ENCODE measurements at regions not wholly inside any gene's neighbourhood (a gene's known extent, or its start where the extent isn't known, plus 50 kb on each side); places are given as distances from the start of the nearest gene placed in this dataset.
"Not testable (repeated sequence)": the region's sequence is repeated elsewhere in the genome, so short reads cannot be mapped to it uniquely, and the experiment has no call there.

DNA sequence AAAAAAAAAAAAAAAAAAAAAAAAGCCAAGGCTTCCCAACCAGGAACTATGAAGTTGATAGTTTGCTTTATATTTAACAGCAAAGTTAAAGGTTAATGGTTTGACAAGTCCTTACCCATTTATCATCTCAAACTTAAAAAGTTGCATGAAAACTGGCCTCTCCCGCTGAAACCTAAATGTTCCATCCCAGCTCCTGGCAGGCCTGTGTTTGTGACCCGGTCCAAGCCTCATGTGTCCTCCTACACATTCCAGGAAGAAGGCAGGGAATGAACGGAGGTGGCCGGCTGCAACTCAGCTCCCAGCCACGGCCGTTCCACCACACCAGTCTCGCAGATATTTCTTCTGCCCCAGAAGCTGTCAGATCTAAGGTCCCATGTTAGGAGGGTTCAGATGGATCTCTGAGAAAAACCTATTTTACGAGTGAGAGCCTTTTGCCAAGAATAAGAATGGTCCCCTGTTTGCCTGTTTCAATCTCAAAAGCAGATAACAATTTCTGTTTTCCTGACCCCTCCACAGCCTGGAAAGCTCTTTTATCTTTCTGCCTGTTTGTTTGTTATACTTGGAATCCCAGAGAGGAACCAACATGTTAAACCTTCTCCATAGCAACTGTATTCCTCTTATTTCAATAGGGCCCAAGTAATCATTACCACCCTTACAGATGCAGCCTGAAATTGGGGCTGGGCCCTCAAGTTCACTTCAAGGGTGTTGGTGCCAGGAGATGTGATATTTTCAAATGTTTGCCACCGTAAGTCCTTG lies 56.5 kb downstream of the KCTD12 start:
- no peak for DNase-seq

- DNase-seq = no peak
These were observed 57.9 kb downstream of the KCTD12 start for GRCh38 chr13:76828316-76828741.

DNA sequence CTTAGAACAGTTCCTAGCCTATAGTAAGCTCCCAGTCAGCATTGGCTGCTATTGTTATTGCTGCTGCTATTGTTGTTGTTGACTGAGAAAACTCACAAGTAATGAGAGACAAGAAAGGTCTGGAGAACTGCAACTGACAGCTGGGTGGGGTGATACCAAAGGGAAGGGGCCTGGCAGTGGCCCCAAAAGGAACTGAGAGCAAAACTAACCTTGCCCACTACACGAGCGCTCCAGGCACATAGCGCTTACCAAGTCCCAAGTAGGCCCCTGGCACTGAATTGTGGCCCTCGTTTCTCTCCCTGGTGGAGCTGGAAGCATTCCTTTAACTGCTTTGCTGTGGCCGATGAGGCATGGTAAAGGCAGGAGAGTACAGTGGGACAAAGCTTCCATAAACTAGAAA lies 59.7 kb downstream of the KCTD12 start:
- no peak for DNase-seq

DNA sequence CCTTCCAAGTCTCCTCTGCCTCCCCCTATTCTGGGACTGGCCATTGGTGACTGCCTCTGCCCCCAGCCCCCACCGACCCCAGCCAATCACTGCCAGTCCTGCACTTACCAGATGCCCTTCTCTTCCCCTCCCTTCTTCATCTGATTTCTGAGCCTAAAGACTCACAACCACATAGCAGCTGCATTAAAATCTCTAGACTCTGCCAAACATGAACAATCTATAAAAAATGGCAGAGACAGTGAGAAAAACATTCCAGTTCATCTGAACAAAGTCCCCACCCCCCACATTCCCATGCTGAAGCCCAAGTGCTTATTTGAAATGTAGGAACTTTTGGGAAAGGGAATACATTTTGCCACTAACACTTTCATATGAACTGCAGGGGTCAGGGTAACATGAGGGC lies 60.8 kb downstream of the KCTD12 start:
- DNase-seq = no peak

- no peak for DNase-seq
These were observed 62.2 kb downstream of the KCTD12 start for GRCh38 chr13:76823969-76824368.

DNA sequence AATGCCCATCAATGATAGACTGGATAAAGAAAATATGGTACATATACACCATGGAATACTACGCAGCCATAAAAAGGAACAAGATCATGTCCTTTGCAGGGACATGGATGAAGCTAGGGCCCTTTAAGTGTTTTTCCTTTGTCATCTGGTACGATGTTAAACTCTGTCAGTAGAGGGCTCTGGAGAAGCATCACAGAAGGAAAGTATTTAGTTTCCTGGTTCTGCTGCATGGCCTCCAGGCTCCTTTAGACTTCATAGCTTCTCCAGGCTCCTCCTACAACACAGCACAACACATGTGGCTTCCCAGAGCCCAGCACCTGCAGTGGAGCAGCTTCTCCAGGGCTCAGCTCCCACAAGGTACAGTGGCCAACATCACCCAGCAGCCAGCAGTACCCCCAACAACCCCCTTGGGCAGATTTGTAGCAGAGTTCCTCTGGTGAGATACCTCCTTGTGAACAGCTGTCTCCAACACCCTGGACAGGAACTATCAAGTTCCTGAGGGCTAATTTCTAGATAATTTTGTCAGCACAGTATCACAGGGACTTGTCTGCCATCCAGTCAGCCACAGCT lies 63.4 kb downstream of the KCTD12 start:
- no peak for DNase-seq

DNA sequence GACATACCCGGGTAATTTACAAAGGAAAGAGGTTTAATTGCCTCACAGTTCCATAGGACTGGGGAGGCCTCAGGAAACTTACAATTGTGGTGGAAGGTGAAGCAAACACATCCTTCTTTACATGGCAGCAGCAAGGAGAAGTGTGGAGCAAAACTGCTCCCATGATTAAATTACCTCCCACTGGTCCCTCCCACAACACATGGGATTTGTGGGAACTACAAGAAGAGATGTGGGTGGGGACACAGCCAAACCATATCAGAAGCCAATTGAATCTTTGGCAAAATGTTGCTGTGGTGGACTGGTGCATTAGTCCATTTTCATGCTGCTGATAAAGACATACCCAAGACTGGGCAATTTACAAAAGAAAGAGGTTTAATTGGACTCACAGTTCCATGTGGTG lies 65.0 kb downstream of the KCTD12 start:
- DNase-seq = not testable (repeated sequence)

- DNase-seq = no peak
These were observed 65.4 kb downstream of the KCTD12 start for GRCh38 chr13:76820759-76821158.

DNA sequence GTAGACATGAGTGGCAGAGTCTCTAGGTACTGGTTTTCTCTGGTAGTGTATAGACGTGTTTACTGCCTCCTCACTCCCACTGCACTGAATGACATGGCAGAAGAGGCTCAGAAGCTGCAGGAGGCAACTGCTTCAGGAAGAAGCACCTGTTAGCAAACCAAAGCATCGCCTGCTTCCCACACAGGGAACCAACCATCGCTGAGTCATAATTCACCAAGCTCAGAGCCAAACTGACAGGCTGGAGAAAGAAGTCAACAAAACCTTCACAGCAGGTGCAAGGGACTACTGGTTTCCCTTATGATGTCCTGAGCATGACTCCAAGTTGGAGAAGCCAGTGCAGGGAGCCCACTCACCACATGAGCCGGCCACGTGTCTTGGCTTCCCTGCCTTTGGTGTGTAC lies 69.8 kb downstream of the KCTD12 start:
- peak in 2 of 3 experiments; percentile 75 to 90 for DNase-seq

DNA sequence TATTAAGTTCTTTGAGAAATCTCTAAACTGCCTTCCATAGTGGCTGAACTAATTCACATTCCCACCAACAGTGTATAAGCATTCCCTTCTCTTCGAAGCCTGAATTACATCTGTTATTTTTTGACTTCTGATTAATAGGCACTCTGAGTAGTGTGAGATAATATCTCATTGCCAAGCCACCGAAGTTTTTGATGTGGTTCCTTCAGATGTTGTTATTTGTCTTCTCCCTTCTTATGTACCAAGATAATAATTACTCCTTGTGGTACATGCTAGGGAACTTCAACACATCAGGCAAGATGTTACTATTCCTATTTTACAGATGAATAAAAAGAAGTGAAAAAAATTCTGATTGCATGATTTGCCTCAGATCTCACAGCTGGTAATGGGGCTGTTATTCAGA lies 70.9 kb downstream of the KCTD12 start:
- DNase-seq = no peak

DNA sequence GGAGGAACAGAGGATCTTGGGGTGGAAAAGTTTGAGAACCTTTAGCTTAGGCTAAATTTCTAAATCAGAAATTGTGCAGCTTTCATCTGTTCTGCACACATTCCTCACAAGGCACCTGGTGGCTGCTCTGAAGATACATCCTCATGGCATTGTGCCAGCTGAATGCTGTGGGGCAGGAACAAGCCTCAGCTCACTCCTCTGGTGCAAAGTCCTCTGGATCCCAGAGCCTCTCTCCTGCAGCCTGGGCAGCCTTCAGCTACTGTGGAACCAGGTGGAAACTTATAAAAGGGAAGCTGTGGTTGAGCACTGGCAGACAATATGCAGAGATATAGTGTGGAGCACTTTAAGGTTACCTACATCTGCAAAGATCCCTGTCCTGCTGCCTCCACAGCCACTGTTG lies 72.3 kb downstream of the KCTD12 start:
- peak in 1 of 3 experiments; percentile 23 for DNase-seq

GRCh38 chr13:76813000-76813691 lies 73.1 kb downstream of the KCTD12 start:
- no peak for DNase-seq

DNA sequence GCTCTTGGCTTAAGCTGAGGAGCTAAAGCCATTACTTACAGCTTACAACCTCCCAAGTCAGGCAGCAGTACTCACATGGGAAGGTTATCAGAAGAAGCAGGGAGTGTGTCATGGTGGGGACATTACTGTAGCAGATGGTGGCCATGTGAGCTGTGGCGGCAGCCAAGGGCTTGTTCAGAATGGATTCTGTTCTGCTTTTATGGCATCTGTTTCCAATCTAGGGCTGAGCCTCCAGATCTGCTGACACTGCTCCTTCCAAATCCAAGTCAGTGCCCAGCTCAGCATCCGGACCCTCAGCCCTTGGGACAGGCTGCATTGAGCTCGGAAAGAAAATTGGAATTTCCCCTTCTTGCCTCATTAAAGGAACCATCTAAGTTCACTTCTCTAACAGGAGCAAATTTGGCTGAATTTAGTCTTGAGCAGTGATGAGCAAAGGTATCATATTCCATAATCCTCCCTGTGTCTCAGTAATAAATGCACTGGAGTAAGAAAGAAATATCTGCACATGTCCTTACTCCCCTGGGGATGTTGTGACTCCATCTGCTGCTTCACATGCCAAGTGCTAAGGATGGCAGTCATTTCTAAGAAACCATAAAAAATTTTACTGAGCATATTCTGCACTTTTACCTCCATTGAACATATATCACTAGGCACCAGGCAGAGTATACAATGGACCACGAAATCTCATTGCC lies 73.9 kb downstream of the KCTD12 start:
- no peak for DNase-seq

GRCh38 chr13:76809389-76809788 lies 76.8 kb downstream of the KCTD12 start:
- no peak for DNase-seq

- no peak for DNase-seq
These were observed 77.3 kb downstream of the KCTD12 start for GRCh38 chr13:76808927-76809326.

GRCh38 chr13:76804801-76805200 lies 81.4 kb downstream of the KCTD12 start:
- DNase-seq = no peak

- DNase-seq = no peak
These were observed 82.4 kb downstream of the KCTD12 start for GRCh38 chr13:76803831-76804230.

DNA sequence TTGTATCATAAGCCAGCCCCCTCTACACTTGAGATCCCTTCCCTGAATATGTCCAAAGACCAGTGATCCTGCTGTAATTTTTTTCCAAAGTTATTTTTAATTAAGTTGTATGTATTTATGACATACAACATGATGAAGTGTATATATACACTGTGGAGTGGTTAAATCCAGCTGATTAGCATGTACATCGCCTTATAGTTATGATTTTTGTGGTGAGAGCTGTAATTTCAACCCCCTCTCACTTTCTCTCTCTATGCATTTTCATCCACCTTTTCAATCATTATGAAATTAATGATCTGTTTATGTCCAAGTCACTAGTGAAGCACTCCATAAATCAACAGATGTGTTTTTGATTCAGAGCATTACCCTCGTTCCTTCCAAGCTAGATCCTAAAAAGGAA lies 85.3 kb downstream of the KCTD12 start:
- peak in 1 of 3 experiments; percentile 38 for DNase-seq

GRCh38 chr13:76799696-76800095 lies 86.5 kb downstream of the KCTD12 start:
- peak in 2 of 3 experiments; percentile 61 to 93 for DNase-seq

- peak in 1 of 3 experiments; percentile 37 for DNase-seq
These were observed 88.2 kb downstream of the KCTD12 start for GRCh38 chr13:76798037-76798436.

- DNase-seq = no peak
These were observed 88.8 kb downstream of the KCTD12 start for GRCh38 chr13:76797361-76797760.

DNA sequence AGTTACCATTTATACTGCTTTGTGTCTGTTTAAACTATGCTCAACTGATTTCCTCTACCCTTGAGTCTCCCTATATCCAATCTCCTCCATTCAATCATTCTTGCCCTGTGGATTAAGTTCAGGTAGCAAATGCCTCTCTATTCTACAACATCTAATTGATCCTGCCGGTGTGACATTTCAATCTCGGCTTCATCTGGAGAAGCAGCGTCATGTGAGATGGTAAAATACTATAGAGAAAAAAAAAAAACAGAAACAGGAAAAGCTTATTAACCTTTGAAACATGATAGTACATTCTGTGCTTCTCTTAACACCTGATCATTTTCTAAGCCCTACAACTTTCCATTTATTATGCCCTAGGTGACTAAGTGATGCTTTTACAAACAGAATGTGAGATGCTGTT lies 89.4 kb downstream of the KCTD12 start:
- DNase-seq = peak in 1 of 3 experiments; percentile 38

Measured in NCI-H1417 (cell line).